K562 (cell line): ENCODE measurements at regions not wholly inside any gene's neighbourhood (a gene's known extent, or its start where the extent isn't known, plus 50 kb on each side); places are given as distances from the start of the nearest gene placed in this dataset.
A peak's percentile ranks its signal among the peaks of the same experiment; 100 is the strongest.

Source experiments
- CEBPZ ChIP-seq: fragments of 150-350 bp; IDR thresholded peaks from 2 replicates; pipeline ENCODE4 v1.6.1; 2014; ENCODE audit warnings: low read depth, mild to moderate bottlenecking, low read length, borderline replicate concordance
- KDM5B ChIP-seq: fragments of 200-600 bp; sonication (generic); IDR thresholded peaks from 2 replicates; pipeline ENCODE4 v1.6.1; 2012; ENCODE audit warnings: low read depth, mild to moderate bottlenecking, moderate library complexity, low read length, control low read depth, inconsistent platforms; ENCODE audit not compliant: insufficient replicate concordance
- ZNF316 ChIP-seq: fragments of 450-650 bp; IDR thresholded peaks from 2 replicates; pipeline ENCODE4 v1.6.1; 2016
- ZZZ3 ChIP-seq: fragments of 450-650 bp; IDR thresholded peaks from 2 replicates; pipeline ENCODE4 v1.6.1; 2016; ENCODE audit warnings: antibody characterized with exemption, mild to moderate bottlenecking, moderate library complexity
- TF ChIP-seq, protein P1 (sequence below): fragments of 200-600 bp; sonication (generic); IDR thresholded peaks from one replicate; pipeline ENCODE4 v1.6.1; 2012; ENCODE audit warnings: mild to moderate bottlenecking, low read depth, low read length, inconsistent platforms

DNA sequence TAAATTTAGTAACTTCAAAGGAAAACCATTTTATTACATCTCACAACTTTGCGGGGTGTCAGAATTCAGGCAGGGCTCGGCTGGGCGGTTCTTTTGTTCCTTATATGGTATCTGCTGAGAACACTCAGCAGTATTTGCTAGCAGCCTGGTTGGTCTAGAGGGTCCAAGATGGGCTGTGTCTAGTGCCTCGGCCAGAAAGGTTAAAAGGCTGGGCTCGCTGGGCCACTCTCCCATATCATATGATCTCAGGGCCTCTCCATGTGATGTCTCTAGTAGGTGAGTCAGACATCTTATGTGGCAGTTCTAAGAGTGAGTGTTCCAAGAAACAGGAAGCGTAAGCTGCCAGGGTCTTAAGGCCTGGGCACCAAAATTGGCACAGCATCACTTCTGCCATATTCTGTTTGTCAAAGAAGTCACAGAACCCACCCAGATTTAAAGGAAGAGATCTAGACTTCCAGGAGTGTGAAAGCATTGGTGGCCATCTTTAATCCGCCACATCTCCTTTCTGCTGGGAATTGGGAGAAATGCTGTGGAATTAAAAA lies 100.9 kb upstream of the ATP6AP2 start (continued):
- TF ChIP-seq CEBPZ (no peak), ZNF316 (peak; percentile 55), KDM5B (no peak), ZZZ3 (no peak)
- TF ChIP-seq, protein P1, sequence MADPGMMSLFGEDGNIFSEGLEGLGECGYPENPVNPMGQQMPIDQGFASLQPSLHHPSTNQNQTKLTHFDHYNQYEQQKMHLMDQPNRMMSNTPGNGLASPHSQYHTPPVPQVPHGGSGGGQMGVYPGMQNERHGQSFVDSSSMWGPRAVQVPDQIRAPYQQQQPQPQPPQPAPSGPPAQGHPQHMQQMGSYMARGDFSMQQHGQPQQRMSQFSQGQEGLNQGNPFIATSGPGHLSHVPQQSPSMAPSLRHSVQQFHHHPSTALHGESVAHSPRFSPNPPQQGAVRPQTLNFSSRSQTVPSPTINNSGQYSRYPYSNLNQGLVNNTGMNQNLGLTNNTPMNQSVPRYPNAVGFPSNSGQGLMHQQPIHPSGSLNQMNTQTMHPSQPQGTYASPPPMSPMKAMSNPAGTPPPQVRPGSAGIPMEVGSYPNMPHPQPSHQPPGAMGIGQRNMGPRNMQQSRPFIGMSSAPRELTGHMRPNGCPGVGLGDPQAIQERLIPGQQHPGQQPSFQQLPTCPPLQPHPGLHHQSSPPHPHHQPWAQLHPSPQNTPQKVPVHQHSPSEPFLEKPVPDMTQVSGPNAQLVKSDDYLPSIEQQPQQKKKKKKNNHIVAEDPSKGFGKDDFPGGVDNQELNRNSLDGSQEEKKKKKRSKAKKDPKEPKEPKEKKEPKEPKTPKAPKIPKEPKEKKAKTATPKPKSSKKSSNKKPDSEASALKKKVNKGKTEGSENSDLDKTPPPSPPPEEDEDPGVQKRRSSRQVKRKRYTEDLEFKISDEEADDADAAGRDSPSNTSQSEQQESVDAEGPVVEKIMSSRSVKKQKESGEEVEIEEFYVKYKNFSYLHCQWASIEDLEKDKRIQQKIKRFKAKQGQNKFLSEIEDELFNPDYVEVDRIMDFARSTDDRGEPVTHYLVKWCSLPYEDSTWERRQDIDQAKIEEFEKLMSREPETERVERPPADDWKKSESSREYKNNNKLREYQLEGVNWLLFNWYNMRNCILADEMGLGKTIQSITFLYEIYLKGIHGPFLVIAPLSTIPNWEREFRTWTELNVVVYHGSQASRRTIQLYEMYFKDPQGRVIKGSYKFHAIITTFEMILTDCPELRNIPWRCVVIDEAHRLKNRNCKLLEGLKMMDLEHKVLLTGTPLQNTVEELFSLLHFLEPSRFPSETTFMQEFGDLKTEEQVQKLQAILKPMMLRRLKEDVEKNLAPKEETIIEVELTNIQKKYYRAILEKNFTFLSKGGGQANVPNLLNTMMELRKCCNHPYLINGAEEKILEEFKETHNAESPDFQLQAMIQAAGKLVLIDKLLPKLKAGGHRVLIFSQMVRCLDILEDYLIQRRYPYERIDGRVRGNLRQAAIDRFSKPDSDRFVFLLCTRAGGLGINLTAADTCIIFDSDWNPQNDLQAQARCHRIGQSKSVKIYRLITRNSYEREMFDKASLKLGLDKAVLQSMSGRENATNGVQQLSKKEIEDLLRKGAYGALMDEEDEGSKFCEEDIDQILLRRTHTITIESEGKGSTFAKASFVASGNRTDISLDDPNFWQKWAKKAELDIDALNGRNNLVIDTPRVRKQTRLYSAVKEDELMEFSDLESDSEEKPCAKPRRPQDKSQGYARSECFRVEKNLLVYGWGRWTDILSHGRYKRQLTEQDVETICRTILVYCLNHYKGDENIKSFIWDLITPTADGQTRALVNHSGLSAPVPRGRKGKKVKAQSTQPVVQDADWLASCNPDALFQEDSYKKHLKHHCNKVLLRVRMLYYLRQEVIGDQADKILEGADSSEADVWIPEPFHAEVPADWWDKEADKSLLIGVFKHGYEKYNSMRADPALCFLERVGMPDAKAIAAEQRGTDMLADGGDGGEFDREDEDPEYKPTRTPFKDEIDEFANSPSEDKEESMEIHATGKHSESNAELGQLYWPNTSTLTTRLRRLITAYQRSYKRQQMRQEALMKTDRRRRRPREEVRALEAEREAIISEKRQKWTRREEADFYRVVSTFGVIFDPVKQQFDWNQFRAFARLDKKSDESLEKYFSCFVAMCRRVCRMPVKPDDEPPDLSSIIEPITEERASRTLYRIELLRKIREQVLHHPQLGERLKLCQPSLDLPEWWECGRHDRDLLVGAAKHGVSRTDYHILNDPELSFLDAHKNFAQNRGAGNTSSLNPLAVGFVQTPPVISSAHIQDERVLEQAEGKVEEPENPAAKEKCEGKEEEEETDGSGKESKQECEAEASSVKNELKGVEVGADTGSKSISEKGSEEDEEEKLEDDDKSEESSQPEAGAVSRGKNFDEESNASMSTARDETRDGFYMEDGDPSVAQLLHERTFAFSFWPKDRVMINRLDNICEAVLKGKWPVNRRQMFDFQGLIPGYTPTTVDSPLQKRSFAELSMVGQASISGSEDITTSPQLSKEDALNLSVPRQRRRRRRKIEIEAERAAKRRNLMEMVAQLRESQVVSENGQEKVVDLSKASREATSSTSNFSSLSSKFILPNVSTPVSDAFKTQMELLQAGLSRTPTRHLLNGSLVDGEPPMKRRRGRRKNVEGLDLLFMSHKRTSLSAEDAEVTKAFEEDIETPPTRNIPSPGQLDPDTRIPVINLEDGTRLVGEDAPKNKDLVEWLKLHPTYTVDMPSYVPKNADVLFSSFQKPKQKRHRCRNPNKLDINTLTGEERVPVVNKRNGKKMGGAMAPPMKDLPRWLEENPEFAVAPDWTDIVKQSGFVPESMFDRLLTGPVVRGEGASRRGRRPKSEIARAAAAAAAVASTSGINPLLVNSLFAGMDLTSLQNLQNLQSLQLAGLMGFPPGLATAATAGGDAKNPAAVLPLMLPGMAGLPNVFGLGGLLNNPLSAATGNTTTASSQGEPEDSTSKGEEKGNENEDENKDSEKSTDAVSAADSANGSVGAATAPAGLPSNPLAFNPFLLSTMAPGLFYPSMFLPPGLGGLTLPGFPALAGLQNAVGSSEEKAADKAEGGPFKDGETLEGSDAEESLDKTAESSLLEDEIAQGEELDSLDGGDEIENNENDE = no peak
